GM10266 (cell line): ENCODE measurements at regions not wholly inside any gene's neighbourhood (a gene's known extent, or its start where the extent isn't known, plus 50 kb on each side); places are given as distances from the start of the nearest gene placed in this dataset.

Experiments
- DNase-seq: peaks from one replicate; pipeline ENCODE4 v3.0.0; 2012; ENCODE audit errors: extremely low spot score
- TF ChIP-seq, protein P1 (sequence below): IDR thresholded peaks from 2 replicates; pipeline ENCODE4 v1.5.1; 2012; ENCODE audit warnings: mild to moderate bottlenecking, low read depth; ENCODE audit not compliant: control insufficient read depth, insufficient read depth; ENCODE audit errors: missing control alignments

DNA sequence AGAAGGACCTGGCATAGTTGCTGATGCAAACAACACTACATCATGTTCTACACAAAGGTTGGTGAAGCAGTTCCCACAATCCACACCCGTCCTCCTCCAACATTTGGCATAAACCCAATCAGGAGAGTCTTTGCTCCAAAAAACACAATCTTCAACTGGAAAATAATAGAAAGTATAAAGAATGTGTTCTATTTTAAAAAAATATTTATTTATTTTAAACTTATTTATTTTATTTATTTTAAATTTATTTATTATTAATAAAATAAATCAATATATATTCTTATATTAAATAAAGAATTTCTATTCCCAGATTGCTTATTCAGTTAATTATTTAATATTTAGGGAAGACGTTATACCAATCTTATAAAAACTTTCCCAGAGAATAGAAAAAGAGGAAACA, 1753.7 kb upstream of the AGA start:
- no peak for DNase-seq
- TF ChIP-seq, protein P1, sequence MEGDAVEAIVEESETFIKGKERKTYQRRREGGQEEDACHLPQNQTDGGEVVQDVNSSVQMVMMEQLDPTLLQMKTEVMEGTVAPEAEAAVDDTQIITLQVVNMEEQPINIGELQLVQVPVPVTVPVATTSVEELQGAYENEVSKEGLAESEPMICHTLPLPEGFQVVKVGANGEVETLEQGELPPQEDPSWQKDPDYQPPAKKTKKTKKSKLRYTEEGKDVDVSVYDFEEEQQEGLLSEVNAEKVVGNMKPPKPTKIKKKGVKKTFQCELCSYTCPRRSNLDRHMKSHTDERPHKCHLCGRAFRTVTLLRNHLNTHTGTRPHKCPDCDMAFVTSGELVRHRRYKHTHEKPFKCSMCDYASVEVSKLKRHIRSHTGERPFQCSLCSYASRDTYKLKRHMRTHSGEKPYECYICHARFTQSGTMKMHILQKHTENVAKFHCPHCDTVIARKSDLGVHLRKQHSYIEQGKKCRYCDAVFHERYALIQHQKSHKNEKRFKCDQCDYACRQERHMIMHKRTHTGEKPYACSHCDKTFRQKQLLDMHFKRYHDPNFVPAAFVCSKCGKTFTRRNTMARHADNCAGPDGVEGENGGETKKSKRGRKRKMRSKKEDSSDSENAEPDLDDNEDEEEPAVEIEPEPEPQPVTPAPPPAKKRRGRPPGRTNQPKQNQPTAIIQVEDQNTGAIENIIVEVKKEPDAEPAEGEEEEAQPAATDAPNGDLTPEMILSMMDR = no peak

DNA sequence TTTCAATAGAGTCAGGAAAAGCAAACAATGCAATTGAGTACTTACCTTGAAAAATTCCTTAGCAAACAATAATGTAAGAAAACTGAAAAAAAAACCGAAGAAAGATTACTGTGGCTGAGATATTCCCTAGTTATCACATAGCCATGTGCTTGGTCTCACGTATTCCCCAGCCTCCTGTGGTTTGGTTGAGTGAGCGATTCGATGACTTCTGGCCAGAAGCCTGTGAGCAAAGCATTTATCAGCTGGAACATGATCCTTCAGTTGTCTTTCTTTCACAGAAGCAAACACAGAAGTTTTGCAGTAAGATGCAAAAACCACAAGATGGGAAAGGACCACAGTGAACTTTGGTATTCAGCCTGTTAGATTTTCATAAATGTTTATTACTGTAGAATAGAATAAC, 1754.3 kb upstream of the AGA start:
- DNase-seq = no peak
- TF ChIP-seq, protein P1 = no peak

DNA sequence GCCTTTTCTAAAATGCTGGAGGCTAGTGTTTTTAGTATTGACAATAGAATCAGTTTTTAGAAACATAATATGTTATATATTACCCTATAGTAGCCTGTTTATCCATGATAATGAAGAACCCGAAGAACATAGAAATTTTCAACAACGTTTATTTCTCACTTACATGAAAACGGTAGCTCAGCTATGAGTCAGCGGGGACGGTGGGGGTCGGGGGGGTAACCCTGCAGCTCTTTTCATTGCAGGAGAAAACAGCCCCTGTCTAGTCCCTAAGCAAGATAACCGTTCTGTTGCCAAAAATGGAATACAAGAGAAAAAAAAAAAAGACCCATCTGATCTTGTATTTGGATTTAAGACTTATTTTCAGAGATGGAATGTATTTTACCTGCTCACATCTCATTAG, 1758.4 kb upstream of the AGA start:
- no peak for DNase-seq
- TF ChIP-seq, protein P1 = no peak

DNA sequence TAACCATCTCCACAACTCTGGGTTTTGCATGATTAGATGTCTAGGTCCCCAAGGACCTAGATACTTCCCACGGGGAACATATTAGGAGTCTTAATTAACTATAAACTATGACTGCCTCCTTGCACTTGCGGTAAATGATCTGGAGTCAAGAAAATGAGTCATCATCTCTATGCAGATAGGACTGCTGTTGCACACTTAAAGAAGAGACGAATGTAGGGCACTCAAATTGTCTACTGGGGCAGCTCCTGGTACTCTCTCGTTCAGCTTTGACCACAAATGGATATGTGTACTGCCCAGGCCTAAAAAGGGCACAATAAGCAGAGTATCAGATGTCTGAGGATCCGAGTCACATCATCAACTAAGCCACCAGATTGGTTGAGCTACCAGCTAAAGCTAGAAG, 1783.4 kb upstream of the AGA start:
- DNase-seq = no peak
- TF ChIP-seq, protein P1 = no peak

DNA sequence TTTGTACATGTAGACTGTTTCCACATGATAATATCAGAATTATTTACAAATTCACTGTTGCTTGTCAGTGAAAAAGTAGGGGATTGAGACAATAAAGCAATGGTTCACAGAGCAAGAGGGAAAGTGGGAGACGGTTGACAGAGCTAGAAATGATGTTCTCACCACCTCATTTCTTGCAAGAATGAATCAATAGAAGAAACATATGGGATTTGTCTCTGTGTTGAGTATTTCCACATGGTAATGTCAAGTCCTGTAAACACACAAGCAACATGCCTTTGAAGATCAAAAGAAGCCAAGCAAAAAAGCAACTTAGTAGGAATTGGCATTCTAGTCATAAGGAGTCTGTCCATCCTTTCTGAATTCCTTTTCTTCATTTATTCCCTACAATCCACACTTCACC, 1806.6 kb upstream of the AGA start:
- no peak for DNase-seq
- TF ChIP-seq, protein P1 = no peak

DNA sequence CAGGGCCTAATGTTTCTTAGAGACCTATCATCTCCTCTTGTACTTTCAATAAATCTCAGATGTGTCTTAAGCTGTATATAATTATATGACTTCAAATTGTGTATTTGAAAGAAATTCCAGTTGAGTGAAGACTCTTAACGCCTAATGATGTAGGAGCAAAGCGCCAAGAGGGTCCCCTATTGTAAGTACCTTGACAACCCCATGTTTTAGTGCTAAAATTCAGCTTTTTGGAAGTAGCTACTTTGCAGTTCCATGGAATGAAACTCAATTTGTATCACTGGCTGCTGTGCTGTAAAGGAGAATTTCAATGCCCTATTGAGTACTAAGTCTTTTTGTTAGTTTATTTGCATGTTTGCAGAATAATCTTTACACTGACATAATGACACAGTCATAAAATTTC, 1826.6 kb upstream of the AGA start:
- TF ChIP-seq, protein P1 = no peak
- no peak for DNase-seq

DNA sequence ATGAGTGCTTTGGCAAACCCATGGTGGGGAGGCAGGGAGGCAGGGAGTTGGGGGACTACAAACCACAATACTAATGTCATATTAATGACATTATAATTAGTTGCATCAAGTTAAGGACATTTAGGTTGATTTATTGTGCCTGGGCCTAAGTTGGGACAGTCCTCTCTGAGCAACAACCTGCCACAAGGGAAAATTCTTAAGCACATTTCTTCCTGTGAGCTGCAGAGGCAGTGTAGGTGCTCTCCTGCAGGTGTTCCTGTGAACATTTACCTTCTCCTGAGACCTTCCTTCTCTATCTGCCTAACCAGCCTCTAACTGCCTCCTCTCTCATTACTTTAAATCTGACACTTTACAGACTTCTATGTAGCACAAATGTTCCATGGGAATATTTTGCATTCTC, 1830.0 kb upstream of the AGA start:
- no peak for DNase-seq
- TF ChIP-seq, protein P1 = no peak
